Uterus (tissue), 2 donors: ENCODE measurements at regions not wholly inside any gene's neighbourhood (a gene's known extent, or its start where the extent isn't known, plus 50 kb on each side); places are given as distances from the start of the nearest gene placed in this dataset.

ENCODE experiments used
- CTCF ChIP-seq, 4 experiments: fragments of 200-600 bp in 2 of 4; fragments of 450-650 bp in 2 of 4; sonication (generic) in 2 of 4; IDR thresholded peaks; one replicate each; pipeline ENCODE4 v1.5.1; 2016 to 2019; ENCODE audit warnings: antibody characterized with exemption in 4 of 4, mild to moderate bottlenecking in 2 of 4, moderate library complexity in 1 of 4
- POLR2A ChIP-seq, 2 donors: fragments of 450-650 bp; IDR thresholded peaks; one replicate each; pipeline ENCODE4 v1.6.1; 2016; ENCODE audit warnings: antibody characterized with exemption in 2 of 2, mild to moderate bottlenecking in 1 of 2, moderate library complexity in 1 of 2

- TF ChIP-seq CTCF (IDR thresholded peaks at IDR 0.05), result no peak
- TF ChIP-seq POLR2A (IDR thresholded peaks at IDR 0.05), result no peak
These were observed 50.8 kb upstream of the ZMIZ1 start for GRCh38 chr10:79017882-79018520.
